Vagina (tissue), 2 donors: ENCODE measurements at regions not wholly inside any gene's neighbourhood (a gene's known extent, or its start where the extent isn't known, plus 50 kb on each side); places are given as distances from the start of the nearest gene placed in this dataset.
A peak's percentile ranks its signal among the peaks of the same experiment; 100 is the strongest.

ENCODE experiments used
- POLR2AphosphoS5 ChIP-seq, 2 donors: sonication (generic); formaldehyde crosslinking; IDR thresholded peaks; one replicate each; pipeline ENCODE4 v1.9.0; 2017; ENCODE audit warnings: antibody characterized with exemption in 2 of 2, mild to moderate bottlenecking in 2 of 2, low read depth in 1 of 2; ENCODE audit not compliant: insufficient read depth in 1 of 2
- TF ChIP-seq, protein P1 (sequence below), 3 experiments: fragments of 450-650 bp in 2 of 3; fragments of 200-600 bp in 1 of 3; sonication (generic) in 1 of 3; IDR thresholded peaks; one replicate each; pipeline ENCODE4 v1.5.1; 2017 to 2019; ENCODE audit warnings: antibody characterized with exemption in 3 of 3, mild to moderate bottlenecking in 2 of 3, moderate library complexity in 2 of 3

DNA sequence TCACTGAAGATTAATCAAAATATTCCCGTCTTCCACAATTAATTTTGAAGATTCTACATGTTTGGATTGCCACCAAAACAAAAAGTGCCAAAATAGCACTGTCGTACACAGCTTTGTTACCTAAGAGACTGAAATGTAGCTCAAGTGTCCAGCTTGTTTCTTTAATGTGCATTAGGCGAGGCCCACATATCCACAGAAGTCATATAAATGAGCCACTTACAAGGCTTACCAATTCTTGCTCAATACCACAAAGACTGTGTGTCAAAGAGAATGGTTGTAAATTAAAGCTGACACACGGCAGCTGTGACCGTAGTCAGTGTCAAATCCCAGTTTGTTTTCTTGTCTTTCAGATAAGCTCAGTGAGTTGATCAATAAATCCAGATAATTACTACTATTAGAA, 639.4 kb upstream of the TBL1XR1 start:
- TF ChIP-seq POLR2AphosphoS5 (IDR thresholded peaks at IDR 0.05; ENCODE audit: insufficient read depth in 1 of 2, low read depth in 1 of 2), result peak in 1 of 2 donors; percentile 56
- TF ChIP-seq, protein P1, sequence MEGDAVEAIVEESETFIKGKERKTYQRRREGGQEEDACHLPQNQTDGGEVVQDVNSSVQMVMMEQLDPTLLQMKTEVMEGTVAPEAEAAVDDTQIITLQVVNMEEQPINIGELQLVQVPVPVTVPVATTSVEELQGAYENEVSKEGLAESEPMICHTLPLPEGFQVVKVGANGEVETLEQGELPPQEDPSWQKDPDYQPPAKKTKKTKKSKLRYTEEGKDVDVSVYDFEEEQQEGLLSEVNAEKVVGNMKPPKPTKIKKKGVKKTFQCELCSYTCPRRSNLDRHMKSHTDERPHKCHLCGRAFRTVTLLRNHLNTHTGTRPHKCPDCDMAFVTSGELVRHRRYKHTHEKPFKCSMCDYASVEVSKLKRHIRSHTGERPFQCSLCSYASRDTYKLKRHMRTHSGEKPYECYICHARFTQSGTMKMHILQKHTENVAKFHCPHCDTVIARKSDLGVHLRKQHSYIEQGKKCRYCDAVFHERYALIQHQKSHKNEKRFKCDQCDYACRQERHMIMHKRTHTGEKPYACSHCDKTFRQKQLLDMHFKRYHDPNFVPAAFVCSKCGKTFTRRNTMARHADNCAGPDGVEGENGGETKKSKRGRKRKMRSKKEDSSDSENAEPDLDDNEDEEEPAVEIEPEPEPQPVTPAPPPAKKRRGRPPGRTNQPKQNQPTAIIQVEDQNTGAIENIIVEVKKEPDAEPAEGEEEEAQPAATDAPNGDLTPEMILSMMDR (IDR thresholded peaks at IDR 0.05), result no peak
